ENCODE measurements at regions not wholly inside any gene's neighbourhood (a gene's known extent, or its start where the extent isn't known, plus 50 kb on each side); places are given as distances from the start of the nearest gene placed in this dataset.

DNA sequence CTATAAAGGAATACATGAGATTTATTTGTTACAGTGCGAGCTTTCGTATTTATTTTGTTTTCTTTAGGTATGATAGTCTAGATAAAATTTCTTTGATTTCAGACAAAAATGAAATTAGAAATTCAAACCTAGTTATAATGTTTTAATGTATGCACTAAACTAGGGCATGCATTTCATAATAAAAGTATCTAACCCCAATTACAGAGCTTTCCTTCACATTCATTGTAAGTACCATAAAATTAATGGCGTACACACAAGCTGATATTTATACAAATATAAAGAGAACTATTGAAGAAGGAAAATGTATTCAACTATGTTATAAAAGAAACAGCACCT lies 120.2 kb downstream of the GXYLT1 start (continued):
- TF ChIP-seq, protein P1, sequence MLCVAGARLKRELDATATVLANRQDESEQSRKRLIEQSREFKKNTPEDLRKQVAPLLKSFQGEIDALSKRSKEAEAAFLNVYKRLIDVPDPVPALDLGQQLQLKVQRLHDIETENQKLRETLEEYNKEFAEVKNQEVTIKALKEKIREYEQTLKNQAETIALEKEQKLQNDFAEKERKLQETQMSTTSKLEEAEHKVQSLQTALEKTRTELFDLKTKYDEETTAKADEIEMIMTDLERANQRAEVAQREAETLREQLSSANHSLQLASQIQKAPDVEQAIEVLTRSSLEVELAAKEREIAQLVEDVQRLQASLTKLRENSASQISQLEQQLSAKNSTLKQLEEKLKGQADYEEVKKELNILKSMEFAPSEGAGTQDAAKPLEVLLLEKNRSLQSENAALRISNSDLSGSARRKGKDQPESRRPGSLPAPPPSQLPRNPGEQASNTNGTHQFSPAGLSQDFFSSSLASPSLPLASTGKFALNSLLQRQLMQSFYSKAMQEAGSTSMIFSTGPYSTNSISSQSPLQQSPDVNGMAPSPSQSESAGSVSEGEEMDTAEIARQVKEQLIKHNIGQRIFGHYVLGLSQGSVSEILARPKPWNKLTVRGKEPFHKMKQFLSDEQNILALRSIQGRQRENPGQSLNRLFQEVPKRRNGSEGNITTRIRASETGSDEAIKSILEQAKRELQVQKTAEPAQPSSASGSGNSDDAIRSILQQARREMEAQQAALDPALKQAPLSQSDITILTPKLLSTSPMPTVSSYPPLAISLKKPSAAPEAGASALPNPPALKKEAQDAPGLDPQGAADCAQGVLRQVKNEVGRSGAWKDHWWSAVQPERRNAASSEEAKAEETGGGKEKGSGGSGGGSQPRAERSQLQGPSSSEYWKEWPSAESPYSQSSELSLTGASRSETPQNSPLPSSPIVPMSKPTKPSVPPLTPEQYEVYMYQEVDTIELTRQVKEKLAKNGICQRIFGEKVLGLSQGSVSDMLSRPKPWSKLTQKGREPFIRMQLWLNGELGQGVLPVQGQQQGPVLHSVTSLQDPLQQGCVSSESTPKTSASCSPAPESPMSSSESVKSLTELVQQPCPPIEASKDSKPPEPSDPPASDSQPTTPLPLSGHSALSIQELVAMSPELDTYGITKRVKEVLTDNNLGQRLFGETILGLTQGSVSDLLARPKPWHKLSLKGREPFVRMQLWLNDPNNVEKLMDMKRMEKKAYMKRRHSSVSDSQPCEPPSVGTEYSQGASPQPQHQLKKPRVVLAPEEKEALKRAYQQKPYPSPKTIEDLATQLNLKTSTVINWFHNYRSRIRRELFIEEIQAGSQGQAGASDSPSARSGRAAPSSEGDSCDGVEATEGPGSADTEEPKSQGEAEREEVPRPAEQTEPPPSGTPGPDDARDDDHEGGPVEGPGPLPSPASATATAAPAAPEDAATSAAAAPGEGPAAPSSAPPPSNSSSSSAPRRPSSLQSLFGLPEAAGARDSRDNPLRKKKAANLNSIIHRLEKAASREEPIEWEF (IDR thresholded peaks at IDR 0.05; ENCODE audit: insufficient replicate concordance, low read depth, low read length), result no peak
- TF ChIP-seq, protein P2, sequence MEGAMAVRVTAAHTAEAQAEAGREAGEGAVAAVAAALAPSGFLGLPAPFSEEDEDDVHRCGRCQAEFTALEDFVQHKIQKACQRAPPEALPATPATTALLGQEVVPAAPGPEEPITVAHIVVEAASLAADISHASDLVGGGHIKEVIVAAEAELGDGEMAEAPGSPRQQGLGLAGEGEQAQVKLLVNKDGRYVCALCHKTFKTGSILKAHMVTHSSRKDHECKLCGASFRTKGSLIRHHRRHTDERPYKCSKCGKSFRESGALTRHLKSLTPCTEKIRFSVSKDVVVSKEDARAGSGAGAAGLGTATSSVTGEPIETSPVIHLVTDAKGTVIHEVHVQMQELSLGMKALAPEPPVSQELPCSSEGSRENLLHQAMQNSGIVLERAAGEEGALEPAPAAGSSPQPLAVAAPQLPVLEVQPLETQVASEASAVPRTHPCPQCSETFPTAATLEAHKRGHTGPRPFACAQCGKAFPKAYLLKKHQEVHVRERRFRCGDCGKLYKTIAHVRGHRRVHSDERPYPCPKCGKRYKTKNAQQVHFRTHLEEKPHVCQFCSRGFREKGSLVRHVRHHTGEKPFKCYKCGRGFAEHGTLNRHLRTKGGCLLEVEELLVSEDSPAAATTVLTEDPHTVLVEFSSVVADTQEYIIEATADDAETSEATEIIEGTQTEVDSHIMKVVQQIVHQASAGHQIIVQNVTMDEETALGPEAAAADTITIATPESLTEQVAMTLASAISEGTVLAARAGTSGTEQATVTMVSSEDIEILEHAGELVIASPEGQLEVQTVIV (IDR thresholded peaks at IDR 0.05; ENCODE audit: borderline replicate concordance, partially characterized antibody), result no peak
- no peak for TF ChIP-seq KDM1A (IDR thresholded peaks at IDR 0.05; ENCODE audit: borderline replicate concordance)

Measured in GM12878 (cell line).